HepG2 (cell line): ENCODE measurements at regions not wholly inside any gene's neighbourhood (a gene's known extent, or its start where the extent isn't known, plus 50 kb on each side); places are given as distances from the start of the nearest gene placed in this dataset.
"Not testable (repeated sequence)": the region's sequence is repeated elsewhere in the genome, so short reads cannot be mapped to it uniquely, and the experiment has no call there.

Experiments used
- ATAC-seq: fragments of 200-7000 bp; cut with Tn5 transposase; 3 replicates; pipeline ENCODE4 v1.9.1; 2020; ENCODE audit warnings: mild to moderate bottlenecking, moderate library complexity
- BruUV-seq: library from RNA; stranded (reverse); fragments of 400-500 nt; replicated peaks from 2 replicates; lab custom pipeline; 2021; lab: Mats Ljungman, UMichigan
- CTCF ChIA-PET: fragments of 300-600 bp; formaldehyde crosslinking; extraction: SDS; loops from one replicate; lab custom pipeline; 2021; ENCODE audit warnings: low total read pairs, inconsistent platforms, low intra/inter-chr PET ratio; lab: Yijun Ruan, JAX
- POLR2A ChIA-PET: fragments of 350-600 bp; sonication (Branson Sonifier 250); formaldehyde crosslinking; loops from one replicate; lab custom pipeline; 2020; ENCODE audit warnings: antibody characterized with exemption, inconsistent platforms; lab: Yijun Ruan, JAX
- DNase-seq: peaks from one replicate; pipeline ENCODE4 v3.0.0-alpha.2; 2015; ENCODE audit warnings: low spot score
- FAIRE-seq: peaks from 3 replicates; lab custom pipeline; 2011; peaks lifted over from hg19 to GRCh38; lab: Jason Lieb, UNC
- H2AFZ ChIP-seq: one replicate; pipeline ENCODE4 v1.6.1; 2011; ENCODE audit warnings: low read length, inconsistent platforms
- H3K27ac ChIP-seq: fragments of 300-600 bp; 3 replicates; pipeline ENCODE4 v1.8.0; 2011; ENCODE audit warnings: mixed run types, mild to moderate bottlenecking, mixed read lengths, low read length, inconsistent platforms; ENCODE audit not compliant: insufficient read depth; ENCODE audit errors: extremely low read length
- H3K27me3 ChIP-seq, 2 experiments: fragments of 200-600 bp in 1 of 2; 2 replicates in 1 of 2; 3 replicates in 1 of 2; pipeline versions ENCODE4 v1.6.0 to v1.8.0; 2011; ENCODE audit warnings: low read length in 2 of 2, mild to moderate bottlenecking in 2 of 2, moderate library complexity in 2 of 2, inconsistent platforms in 1 of 2; ENCODE audit not compliant: insufficient read depth in 2 of 2, control insufficient read depth in 1 of 2
- H3K36me3 ChIP-seq, 2 experiments: fragments of 200-600 bp in 1 of 2; replicated peaks in 1 of 2; 2 replicates in 1 of 2; 3 replicates in 1 of 2; pipeline versions ENCODE4 v1.5.1 to v1.8.0; 2011; ENCODE audit warnings: low read length in 2 of 2, inconsistent platforms in 1 of 2; ENCODE audit not compliant: insufficient read depth in 2 of 2, control insufficient read depth in 1 of 2
- H3K4me1 ChIP-seq: 2 replicates; pipeline ENCODE4 v1.5.1; 2012; ENCODE audit warnings: low read length, inconsistent platforms; ENCODE audit not compliant: insufficient read depth
- H3K4me2 ChIP-seq: 2 replicates; pipeline ENCODE4 v1.6.0; 2011; ENCODE audit warnings: low read depth, low read length, inconsistent platforms
- H3K4me3 ChIP-seq, 3 experiments: fragments of 200-600 bp in 1 of 3; sonication (generic), shearing (Covaris generic) in 1 of 3; replicated peaks in 1 of 3; 2 replicates each; pipeline ENCODE4 v1.5.1; 2011 to 2016; ENCODE audit warnings: low read length in 3 of 3, inconsistent platforms in 2 of 3, low read depth in 2 of 3, mild to moderate bottlenecking in 2 of 3, control low read depth in 1 of 3, mixed read lengths in 1 of 3; ENCODE audit not compliant: insufficient read depth in 1 of 3
- H3K79me2 ChIP-seq: one replicate; pipeline ENCODE4 v1.6.1; 2011; ENCODE audit warnings: low read length, inconsistent platforms; ENCODE audit not compliant: insufficient read depth
- H3K9ac ChIP-seq: 2 replicates; pipeline ENCODE4 v1.6.0; 2011; ENCODE audit warnings: mild to moderate bottlenecking, low read depth, low read length, inconsistent platforms; ENCODE audit not compliant: insufficient read depth
- H3K9me3 ChIP-seq: 2 replicates; pipeline ENCODE4 v1.5.1; 2012; ENCODE audit warnings: mild to moderate bottlenecking, low read length
- H4K20me1 ChIP-seq: 2 replicates; pipeline ENCODE4 v1.6.0; 2011; ENCODE audit warnings: inconsistent platforms, mild to moderate bottlenecking, low read length, moderate library complexity; ENCODE audit not compliant: insufficient read depth
- WGBS: methylation state at CpG from one replicate; pipeline ENCODE4 v1.1.6; 2017; ENCODE audit warnings: low lambda C conversion rate; 5-methylcytosine and 5-hydroxymethylcytosine counted together
- in situ Hi-C: cut with HindIII; loops from 2 replicates; pipeline ENCODE4 v1.10.0; 2017; ENCODE audit warnings: low pct_unique_long_range_greater_than_20kb; ENCODE audit not compliant: extremely low pct_ligation_motif_present
- intact Hi-C: fragments of 100-400 bp; cut with micrococcal nuclease; formaldehyde crosslinking; loops from one replicate; pipeline ENCODE4 v1.10.0; 2022; ENCODE audit not compliant: unreplicated experiment

DNA sequence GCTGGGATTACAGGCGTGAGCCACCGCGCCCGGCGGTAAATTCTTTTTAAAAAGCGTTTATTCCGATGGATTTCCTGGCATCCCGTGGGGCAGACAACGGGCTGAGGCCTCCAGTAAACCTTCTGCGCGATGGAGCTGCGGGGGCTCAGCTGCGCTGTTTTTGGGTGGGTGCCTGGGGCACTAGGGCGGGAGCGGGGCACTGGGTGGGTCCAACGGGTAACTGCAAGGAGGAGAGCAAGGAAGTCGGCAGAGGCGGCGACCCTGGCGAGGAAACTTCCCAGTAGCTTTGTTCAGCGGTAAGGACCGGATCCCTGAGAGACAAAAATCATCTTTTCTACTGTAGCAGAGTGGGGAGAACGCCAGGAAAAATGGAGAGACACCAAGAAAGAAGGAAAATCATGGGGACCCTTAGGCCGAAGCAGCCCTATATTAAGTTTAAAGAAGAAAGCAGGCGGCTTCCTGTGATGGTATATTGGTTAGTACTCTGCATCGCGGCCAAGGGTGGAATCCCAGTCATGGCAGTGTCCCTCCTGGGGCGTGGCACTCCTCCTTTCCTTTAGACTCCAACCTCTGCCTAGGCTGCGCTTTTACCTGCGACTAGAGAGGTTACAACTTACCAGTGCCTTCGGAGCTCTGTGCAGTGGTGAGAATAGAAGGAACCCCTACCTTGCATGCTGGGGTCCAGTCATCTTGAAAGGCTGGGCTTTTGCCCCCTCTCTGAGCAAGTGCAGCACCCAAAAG is 63.0 kb upstream of the NBPF20 start:
- in situ Hi-C loops, H3K36me3 ChIP-seq, H3K4me1 ChIP-seq, intact Hi-C loops, POLR2A ChIA-PET, H3K27ac ChIP-seq, ATAC-seq, H3K9ac ChIP-seq, H3K4me3 ChIP-seq, DNase-seq, H3K9me3 ChIP-seq, H3K27me3 ChIP-seq, BruUV-seq, FAIRE-seq, H4K20me1 ChIP-seq, H2AFZ ChIP-seq, H3K79me2 ChIP-seq, CTCF ChIA-PET, H3K4me2 ChIP-seq: not testable (repeated sequence)
- WGBS: 75% methylated on average over 12 of the region's 31 CpGs

DNA sequence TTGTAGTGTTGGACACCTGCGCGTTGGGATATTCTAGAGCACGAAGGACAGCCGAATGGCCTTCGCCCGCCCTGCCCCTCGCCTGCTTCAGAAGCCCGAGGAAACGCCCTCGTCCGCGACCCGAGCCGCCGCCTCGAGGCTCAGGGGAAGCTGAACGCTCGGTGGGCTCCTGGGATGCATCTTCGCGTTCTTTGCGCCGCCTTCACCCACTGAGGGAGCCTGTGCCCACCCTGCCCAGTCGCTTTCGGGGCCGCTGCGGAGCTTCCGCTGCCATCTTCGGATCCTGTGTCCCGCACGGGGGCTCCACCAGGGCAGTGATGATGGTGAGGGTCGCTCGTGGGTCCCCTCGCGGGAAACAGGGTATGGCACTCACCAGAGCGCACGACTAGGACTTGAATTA is 61.8 kb upstream of the NBPF20 start:
- DNase-seq, BruUV-seq, CTCF ChIA-PET, H3K4me1 ChIP-seq, H3K4me2 ChIP-seq, H3K27ac ChIP-seq, H3K36me3 ChIP-seq, H2AFZ ChIP-seq, intact Hi-C loops, H3K4me3 ChIP-seq, ATAC-seq, POLR2A ChIA-PET, H3K79me2 ChIP-seq, H3K27me3 ChIP-seq, FAIRE-seq, H3K9me3 ChIP-seq, H4K20me1 ChIP-seq, H3K9ac ChIP-seq, in situ Hi-C loops: not testable (repeated sequence)
- 38% methylated on average over 13 of the region's 36 CpGs for WGBS

DNA sequence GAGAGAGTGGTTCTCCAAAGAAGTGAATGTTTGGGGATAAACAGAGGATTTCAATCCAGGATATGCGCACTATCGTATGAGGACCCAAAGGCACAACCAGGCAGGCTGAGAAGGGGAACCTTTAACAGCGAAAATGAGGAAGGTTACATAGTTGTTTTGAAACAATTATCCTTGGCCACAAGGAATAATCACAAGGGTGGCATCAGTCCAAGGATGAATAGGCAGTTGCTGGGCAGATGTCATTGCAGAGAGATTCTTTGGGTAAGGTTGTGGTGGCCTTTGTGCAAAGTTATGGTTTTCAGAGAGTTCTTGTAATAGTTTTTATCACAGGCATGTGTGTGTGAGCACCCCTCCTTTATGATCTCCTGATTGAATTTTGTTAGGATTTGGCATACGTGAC is 58.9 kb upstream of the NBPF20 start:
- ATAC-seq, POLR2A ChIA-PET, H3K9me3 ChIP-seq, FAIRE-seq, H3K27me3 ChIP-seq, H3K27ac ChIP-seq, intact Hi-C loops, H3K9ac ChIP-seq, H3K79me2 ChIP-seq, H3K4me2 ChIP-seq, H2AFZ ChIP-seq, DNase-seq, H3K4me3 ChIP-seq, H3K4me1 ChIP-seq, CTCF ChIA-PET, H4K20me1 ChIP-seq, BruUV-seq, H3K36me3 ChIP-seq, in situ Hi-C loops: not testable (repeated sequence)
- 45% methylated on average over 3 of the region's 4 CpGs for WGBS

DNA sequence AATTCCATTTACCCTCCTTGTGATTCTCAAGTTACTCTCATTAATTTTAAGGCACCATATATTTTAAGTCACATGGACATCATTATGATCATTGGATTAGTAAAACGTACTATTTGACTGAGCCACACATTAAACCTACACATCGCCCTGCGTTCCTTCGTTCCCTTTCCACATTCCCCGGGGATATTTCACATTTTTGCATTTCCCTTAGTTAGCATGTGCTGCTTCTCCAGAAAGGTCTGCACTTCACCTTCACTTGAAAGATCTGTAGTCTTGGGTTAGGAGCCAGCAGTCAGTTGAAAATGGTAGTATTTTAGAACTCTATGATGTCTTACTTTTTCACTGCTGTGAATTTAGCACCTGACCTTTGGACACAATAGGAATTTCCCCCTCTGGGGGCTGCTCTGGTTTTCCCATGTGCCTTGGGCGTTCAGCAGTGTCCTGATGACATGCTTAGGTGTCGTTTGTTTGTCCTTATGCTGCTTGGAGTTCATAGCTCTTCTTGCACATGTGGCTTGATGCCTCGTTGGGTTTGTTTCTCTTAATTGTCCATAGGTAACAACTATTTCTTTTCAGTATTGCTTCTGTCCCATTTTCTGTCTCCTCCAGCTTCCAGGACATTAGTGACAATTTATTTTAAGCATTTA is 56.9 kb upstream of the NBPF20 start:
- FAIRE-seq, H3K4me1 ChIP-seq, H3K27ac ChIP-seq, CTCF ChIA-PET, H3K36me3 ChIP-seq, POLR2A ChIA-PET, H3K79me2 ChIP-seq, H3K9me3 ChIP-seq, intact Hi-C loops, H3K4me2 ChIP-seq, H4K20me1 ChIP-seq, ATAC-seq, H2AFZ ChIP-seq, H3K27me3 ChIP-seq, BruUV-seq, H3K9ac ChIP-seq, H3K4me3 ChIP-seq, DNase-seq, in situ Hi-C loops: not testable (repeated sequence)
- WGBS: 22% methylated on average over 8 of the region's 8 CpGs
